ENCODE measurements at regions not wholly inside any gene's neighbourhood (a gene's known extent, or its start where the extent isn't known, plus 50 kb on each side); places are given as distances from the start of the nearest gene placed in this dataset.

DNA sequence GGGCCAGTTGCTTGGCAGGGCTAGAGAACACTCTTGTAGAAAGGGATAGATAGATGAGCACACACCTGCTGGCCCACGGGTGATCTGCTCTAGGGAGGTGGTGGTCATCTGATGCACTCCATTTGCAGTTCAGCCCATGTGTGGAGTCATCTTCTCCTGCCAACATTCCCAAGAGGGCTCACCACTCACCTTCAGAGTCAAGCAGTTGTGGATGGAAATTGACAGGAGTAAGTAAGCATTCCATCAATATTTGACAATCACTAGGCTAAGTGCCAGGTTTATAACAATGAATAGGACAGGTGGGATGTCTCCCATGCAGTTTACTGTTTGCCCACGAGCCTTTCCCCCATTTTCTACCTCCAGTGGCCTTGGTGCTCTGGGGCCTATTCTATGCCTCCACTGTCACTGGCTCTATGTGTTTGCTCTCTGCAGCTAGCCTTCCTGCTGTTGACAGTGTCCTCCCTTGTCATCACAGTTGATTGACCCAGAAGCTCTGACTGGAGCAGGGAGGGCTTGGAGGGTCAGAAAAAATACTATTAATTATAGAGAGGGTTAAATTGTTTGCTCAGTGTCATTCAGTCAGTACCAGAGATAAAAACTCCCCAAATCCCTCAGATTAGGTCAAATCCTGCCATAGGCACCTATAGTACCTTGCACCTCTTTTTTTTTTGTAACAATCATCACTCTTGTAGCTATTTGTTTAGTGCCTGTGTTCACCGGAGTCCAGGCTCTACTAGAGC is 134.6 kb upstream of the PZP start (continued):
- TF ChIP-seq CHD7 (IDR thresholded peaks at IDR 0.05; ENCODE audit: insufficient replicate concordance, low read length), result no peak
- no peak for TF ChIP-seq CBX5 (IDR thresholded peaks at IDR 0.05; ENCODE audit: low read depth, low read length)
- no peak for TF ChIP-seq KDM5A (IDR thresholded peaks at IDR 0.05; ENCODE audit: low read length)
- TF ChIP-seq GABPA (IDR thresholded peaks at IDR 0.05; ENCODE audit: borderline replicate concordance, insufficient read depth, low read length), result no peak
- TF ChIP-seq SP1 (IDR thresholded peaks at IDR 0.05; ENCODE audit: low read depth, low read length), result no peak
- TF ChIP-seq, protein P1, sequence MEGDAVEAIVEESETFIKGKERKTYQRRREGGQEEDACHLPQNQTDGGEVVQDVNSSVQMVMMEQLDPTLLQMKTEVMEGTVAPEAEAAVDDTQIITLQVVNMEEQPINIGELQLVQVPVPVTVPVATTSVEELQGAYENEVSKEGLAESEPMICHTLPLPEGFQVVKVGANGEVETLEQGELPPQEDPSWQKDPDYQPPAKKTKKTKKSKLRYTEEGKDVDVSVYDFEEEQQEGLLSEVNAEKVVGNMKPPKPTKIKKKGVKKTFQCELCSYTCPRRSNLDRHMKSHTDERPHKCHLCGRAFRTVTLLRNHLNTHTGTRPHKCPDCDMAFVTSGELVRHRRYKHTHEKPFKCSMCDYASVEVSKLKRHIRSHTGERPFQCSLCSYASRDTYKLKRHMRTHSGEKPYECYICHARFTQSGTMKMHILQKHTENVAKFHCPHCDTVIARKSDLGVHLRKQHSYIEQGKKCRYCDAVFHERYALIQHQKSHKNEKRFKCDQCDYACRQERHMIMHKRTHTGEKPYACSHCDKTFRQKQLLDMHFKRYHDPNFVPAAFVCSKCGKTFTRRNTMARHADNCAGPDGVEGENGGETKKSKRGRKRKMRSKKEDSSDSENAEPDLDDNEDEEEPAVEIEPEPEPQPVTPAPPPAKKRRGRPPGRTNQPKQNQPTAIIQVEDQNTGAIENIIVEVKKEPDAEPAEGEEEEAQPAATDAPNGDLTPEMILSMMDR (IDR thresholded peaks at IDR 0.05; ENCODE audit: control extremely low read depth in 1 of 3, insufficient read depth in 1 of 3, low read depth in 1 of 3, low read length in 3 of 3), result no peak
- TF ChIP-seq MAX (IDR thresholded peaks at IDR 0.05), result no peak
